Mesothelial cell of epicardium (in vitro differentiated cells): ENCODE measurements at regions not wholly inside any gene's neighbourhood (a gene's known extent, or its start where the extent isn't known, plus 50 kb on each side); places are given as distances from the start of the nearest gene placed in this dataset.

Experiments used
- DNase-seq, 2 experiments: peaks; one replicate each; pipeline ENCODE4 v3.0.0; 2021; ENCODE audit warnings: low spot score in 2 of 2; ENCODE audit not compliant: unreplicated experiment in 2 of 2
- H3K27ac Mint-ChIP-seq: 2 replicates; pipeline ENCODE4 v1.8.0; 2021; ENCODE audit warnings: mixed read lengths
- H3K27me3 Mint-ChIP-seq: 2 replicates; pipeline ENCODE4 v1.8.0; 2021; ENCODE audit warnings: low read depth, mixed read lengths
- H3K36me3 Mint-ChIP-seq: 2 replicates; pipeline ENCODE4 v1.8.0; 2021; ENCODE audit warnings: mixed read lengths
- H3K4me1 Mint-ChIP-seq: 2 replicates; pipeline ENCODE4 v1.8.0; 2021; ENCODE audit warnings: mixed read lengths
- H3K4me3 Mint-ChIP-seq: 2 replicates; pipeline ENCODE4 v1.8.0; 2021; ENCODE audit warnings: mild to moderate bottlenecking, moderate library complexity, mixed read lengths
- H3K9me3 Mint-ChIP-seq: 2 replicates; pipeline ENCODE4 v1.8.0; 2021; ENCODE audit warnings: mixed read lengths
- CTCF ChIP-seq: fragments of 200-600 bp; sonication (generic); IDR thresholded peaks from one replicate; pipeline ENCODE4 v1.5.0; 2021; ENCODE audit warnings: antibody characterized with exemption; ENCODE audit not compliant: unreplicated experiment

DNA sequence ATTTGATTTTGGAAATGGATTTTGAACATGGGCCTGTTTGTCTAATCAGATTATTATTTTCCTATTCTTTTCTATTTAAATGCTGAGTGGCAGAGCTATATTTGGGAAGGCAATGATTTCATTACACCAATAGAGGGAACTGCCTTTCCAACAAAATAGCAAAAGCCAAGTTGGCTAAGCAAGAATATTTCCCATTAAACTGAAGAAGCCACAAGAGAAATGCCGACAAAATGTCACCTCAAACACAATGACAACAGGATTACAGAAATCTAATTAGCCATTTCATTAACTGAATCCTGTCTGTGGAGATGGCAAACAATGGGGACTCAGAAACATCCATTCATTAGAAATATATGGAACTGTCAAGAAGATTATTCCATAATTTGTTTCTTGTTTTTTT lies 1593.1 kb upstream of the RAG2 start:
- H3K27ac Mint-ChIP-seq: no peak overlapping the region

DNA sequence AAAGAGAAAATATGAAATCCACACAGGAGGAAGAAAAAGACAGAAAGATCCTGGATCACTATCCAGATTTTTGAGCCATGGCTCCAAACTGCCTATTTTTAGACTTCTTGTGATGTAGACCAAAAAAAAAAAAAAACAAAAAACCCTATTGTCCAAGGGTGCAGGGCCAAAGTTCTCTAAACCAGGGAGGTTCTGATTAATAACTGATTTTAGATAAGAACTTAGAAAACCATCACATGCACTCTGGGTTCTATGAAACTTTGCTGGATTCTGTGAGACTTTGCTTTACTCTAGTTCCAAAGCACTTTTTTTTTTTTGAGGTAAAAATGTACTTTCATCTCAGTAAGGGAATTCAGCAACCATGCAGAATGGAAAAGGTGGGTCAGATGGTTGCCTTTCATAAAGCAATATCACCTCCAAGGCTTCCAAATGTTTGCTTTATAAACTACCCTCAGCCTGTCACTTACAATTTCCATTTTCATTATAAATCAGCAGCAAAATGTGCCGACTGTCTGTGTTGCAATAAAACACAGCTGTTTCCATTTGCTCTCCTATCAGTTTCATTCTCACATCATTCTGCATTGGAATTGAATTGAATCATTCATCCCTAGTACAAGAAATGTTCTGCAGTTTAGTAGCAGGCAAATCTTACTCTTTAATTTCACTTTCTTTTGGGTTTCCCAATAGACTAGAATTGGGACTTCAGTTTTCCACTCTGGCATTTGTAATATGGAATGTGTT lies 1584.3 kb upstream of the RAG2 start:
- Mint-ChIP-seq H3K4me3 (no peak overlapping the region), H3K27ac (no peak overlapping the region), H3K27me3 (no peaks in the 10 kb centered on the region), H3K4me1 (peaks cover 20% of the 10 kb centered on the region), H3K36me3 (no peaks in the 10 kb centered on the region), H3K9me3 (peaks cover 5% of the 10 kb centered on the region)
- DNase-seq: no peak
- TF ChIP-seq CTCF: no peak

More for the DNA sequence above, 1593.1 kb upstream of the RAG2 start:
- H3K36me3 Mint-ChIP-seq: peaks cover 8% of the 10 kb centered on the region
- H3K9me3 Mint-ChIP-seq: peaks cover 16% of the 10 kb centered on the region
- no peaks in the 10 kb centered on the region for H3K4me1 Mint-ChIP-seq
- H3K4me3 Mint-ChIP-seq: no peak overlapping the region
- no peaks in the 10 kb centered on the region for H3K27me3 Mint-ChIP-seq
- TF ChIP-seq CTCF: no peak
- no peak for DNase-seq

DNA sequence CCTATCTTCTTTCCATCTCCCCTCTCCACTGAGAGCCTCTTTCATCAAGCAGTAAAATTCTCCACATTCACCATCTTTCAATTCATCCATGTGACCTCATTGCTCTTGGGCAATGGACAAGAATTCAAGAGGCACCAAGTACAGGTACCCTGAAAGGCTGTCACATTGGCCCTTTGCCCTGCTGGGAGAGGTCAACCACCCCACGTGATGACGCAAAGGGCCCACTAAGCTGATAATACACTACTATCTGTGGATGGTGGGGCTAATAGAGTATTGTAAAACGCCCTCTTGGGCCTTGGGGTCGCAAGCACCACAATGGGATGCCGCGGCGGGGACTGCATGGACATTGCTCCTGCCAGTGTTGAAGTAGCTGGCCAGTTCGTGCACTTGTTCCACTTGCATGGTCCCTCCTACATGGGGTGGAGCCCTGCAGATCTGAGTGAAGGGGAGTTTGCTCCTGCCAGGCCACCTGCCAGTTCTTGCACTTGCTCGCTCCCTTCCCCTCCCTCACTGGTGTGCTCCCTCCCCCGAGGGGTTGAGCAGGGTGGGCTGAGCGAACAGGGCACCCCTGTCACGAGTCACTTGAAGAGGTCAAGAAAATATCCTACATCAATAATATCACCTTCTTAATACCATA lies 1578.8 kb upstream of the RAG2 start:
- Mint-ChIP-seq H3K27ac (no peak overlapping the region), H3K36me3 (no peaks in the 10 kb centered on the region), H3K4me3 (no peak overlapping the region), H3K4me1 (peaks cover 7% of the 10 kb centered on the region), H3K9me3 (peaks cover 5% of the 10 kb centered on the region), H3K27me3 (no peaks in the 10 kb centered on the region)
- no peak for DNase-seq
- no peak for TF ChIP-seq CTCF

DNA sequence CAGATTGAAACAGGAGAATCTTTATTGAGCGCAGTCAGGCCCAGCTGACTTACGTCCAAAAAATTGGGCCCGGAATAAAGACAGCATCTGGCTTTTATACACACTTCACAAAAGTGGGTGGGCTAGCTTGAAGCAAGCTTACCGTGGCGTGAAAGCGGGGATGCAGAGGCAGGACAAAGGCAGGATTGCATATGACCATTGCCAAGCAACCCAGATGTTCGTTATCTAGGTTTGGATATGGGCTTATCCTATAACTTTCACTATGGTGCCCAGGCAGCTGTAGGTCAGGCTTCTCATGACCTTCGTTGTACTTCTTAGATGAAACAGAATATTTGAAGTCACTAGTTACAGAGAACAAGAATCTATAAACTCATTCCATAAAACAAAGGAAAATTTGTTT lies 1575.6 kb upstream of the RAG2 start:
- Mint-ChIP-seq H3K27ac (no peak overlapping the region), H3K27me3 (no peaks in the 10 kb centered on the region), H3K4me1 (peaks cover 5% of the 10 kb centered on the region), H3K36me3 (no peaks in the 10 kb centered on the region), H3K9me3 (peaks cover 5% of the 10 kb centered on the region), H3K4me3 (no peak overlapping the region)
- no peak for DNase-seq
- TF ChIP-seq CTCF: no peak

- Mint-ChIP-seq H3K4me1 (peaks cover 5% of the 10 kb centered on the region), H3K27ac (no peak overlapping the region), H3K27me3 (no peaks in the 10 kb centered on the region), H3K4me3 (no peak overlapping the region), H3K9me3 (peaks cover 20% of the 10 kb centered on the region), H3K36me3 (peaks cover 6% of the 10 kb centered on the region)
- no peak for DNase-seq
- TF ChIP-seq CTCF: no peak
Measured at GRCh38 chr11:38169286-38169685, 1571.2 kb upstream of the RAG2 start.
